GM18867 (cell line): ENCODE measurements at regions not wholly inside any gene's neighbourhood (a gene's known extent, or its start where the extent isn't known, plus 50 kb on each side); places are given as distances from the start of the nearest gene placed in this dataset.
A peak's percentile ranks its signal among the peaks of the same experiment; 100 is the strongest.

Experiments used
- ATAC-seq: cut with Tn5 transposase; IDR thresholded peaks from one replicate; pipeline ENCODE4 v1.9.1; 2021; ENCODE audit warnings: mild to moderate bottlenecking, moderate library complexity; ENCODE audit not compliant: unreplicated experiment

DNA sequence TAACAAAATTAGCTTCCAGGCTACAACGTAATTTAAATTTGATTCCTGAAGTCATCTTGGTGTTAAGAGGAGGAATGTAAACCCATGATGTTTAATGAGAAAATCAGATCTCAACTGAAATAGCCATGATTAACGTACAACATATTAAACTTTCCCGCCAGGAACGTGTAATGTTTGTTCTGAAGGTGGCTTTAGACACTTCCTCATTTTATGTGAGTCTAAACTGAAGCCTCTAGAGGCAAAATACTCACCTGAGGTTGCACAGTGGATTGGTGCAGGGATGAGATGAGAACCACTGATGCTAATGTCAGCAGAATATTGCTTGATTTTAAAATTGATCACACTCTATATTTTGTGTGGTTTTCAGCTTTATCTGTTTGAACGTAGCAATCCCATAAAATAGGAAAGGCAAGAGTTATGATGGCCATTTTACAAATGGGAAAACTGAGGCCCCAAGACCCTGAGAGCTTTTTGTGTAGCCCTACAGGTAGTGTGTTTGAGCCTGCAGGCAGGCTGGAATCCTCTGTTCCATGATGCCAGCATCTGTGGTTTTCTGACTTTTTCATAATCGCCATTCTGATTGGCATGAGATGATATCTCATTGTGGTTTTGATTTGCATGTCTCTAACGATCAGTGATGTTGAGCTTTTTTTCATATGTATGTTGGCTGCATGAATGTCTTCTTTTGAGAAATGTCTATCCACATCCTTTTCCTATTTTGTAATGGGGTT lies 243.7 kb upstream of the BMPER start:
- no peak for ATAC-seq

DNA sequence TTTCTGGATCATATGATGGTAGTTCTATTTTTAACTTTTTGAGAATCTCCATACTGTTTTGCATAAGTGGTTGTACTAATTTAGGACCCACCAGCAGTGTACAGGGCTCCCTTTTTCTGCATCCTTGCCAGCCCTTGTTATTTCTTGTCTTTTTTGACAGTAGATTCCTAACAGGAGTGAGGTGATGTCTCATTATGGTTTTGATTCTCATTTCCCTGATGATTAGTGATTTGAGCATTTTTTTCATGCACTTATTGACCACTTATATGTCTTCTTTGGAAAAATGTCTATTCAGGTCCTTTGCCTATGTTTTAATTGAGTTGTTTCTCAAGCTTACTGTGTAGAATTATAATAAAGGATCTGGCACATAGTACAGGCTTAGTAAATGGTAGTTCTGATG lies 238.8 kb upstream of the BMPER start:
- no peak for ATAC-seq

DNA sequence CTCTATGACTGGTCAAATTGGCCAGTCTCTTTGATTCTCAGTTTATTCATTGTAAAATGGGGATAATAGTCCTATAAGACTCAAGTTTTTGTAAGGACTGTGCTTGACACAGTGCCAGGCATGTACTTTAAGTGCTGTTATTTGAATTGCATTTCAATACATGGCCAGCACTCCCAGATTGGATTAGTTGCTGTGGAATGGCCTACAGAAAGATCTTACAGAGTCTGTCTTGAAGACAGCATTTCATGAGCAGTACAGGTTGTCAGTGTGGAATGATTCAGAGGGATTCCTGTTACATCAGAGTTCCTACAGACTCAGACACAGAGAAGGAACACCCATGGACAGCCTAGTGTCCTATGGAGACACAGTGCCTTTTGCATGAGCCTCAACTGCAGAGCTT lies 238.1 kb upstream of the BMPER start:
- ATAC-seq: no peak

DNA sequence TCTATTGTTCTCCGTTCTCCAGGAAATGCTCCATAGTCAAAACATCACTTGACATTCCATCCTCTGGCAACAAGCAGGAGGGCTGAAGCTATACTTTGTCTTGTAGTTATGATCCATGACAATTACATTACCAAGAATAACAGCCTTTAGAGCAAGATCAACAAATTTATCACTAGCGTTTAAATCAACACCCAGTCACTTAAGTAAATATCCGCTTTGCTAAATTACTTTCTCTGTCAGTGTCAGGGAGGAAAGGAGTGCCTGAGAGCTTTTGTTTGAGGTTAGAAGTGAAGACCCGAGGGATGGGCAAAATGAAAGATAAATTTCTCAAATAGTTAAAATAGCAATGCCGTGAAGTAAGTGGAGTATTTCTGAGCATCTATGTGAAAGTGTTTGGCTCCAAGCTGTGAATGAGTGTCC lies 236.1 kb upstream of the BMPER start:
- ATAC-seq: no peak

DNA sequence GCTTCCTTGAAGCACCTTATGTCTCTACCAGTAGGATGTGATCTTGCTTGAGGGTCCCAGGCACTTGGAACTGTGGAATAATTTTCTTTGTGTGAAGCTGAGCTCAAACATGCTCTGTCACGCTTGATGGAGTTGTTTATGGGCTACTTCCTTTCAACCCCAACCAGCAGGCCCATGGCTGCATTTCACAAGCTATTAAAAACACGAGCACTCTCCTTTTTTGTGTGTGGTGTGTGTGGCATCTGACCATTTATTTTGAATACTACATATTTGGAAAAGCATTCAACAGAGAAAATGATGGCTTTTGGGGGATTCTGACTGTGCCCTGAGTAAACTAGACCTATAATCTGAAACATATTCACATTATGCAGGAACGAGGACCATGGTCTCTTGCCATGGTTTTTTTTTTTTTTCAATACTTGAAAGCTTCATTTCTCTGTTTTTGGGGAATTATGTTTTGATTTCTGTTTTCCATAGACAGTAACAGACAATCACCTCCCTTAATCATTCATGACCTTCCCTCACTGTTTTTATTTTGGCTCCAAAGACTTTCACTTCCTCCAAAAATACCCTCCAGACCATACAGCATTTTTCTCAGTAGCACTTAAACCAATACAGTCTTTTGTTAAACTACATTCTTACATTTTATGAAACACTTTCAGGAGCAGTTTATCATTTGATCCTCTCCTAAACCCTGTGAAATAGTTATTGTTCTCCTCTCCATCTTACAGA lies 233.6 kb upstream of the BMPER start:
- ATAC-seq: peak; percentile 73

DNA sequence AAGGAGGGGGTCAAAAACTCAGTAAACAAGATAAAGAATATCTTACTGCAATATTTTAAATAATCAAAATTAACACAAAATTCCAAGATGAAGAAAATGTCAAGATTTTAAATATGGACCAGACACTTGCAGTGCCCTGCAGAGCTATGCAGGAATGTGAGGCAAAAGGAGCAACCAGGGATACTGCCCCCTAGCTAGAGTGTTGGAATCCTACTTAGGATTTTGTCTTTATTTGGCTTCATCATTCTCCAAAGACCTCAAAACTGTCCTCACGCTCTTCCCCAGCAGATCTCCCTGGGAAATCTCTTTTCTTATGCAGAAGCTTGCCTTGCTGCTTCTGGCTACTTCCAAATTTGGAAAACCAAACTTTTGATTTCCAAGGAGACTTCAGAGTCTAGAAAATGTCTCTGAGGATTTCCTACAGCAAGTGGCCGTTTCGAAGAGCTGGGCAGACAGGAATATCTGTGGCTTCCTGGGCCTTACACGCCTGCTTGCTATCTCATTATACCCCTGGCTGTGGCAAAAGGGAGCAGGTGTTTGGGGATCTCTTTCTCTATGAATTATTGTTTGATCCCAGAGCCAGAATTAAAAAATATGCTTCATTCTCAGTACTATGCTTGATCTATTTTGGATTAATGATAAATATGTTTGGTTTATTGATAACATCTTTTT lies 232.2 kb upstream of the BMPER start:
- ATAC-seq: no peak

DNA sequence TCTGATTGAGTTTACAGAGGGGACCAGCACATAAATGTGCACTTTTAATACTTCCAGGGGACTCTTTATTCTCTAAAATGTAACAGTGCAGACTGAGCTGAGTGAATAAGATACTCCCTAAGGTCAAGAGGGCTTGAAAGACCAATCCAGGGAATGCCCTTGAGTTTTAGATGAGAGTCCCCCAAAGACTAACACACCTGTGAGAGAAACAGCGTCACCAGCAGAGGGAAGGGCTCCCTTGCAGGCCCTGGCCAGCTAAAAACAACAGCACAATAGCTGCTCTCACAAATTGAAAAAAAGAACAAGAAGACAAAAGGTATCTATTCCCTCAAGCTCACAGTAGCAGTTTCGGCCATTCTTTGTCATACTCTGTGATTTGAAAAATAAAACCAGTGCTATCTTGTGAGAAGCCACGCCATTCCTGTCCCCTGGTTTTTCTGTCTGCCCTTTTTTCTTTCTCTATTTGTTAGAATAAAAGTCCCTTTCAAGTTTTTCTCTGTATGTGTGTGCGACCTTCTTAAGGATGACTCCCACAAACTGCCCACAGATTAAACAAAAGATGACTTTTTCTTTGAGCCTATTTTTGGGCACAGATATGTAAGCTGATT lies 230.4 kb upstream of the BMPER start:
- ATAC-seq: peak; percentile 54

DNA sequence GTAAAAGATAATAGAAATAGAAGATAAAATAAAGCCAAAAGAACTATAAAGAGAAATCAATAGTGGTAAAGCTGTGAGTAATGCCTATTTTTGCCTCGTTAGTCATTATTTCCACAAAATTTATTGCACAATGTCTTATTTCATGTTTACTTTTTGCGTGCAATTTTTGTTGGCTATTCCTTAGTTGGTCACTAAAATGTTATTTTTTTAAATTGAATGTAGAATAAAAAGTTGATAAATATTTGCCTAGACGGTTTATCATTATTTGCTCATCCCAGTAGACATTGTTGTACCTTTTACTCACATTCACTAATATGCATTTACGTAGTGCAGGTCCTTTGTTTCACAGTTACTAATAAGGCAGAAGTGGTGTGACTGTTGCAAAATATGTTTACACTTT lies 227.8 kb upstream of the BMPER start:
- no peak for ATAC-seq

DNA sequence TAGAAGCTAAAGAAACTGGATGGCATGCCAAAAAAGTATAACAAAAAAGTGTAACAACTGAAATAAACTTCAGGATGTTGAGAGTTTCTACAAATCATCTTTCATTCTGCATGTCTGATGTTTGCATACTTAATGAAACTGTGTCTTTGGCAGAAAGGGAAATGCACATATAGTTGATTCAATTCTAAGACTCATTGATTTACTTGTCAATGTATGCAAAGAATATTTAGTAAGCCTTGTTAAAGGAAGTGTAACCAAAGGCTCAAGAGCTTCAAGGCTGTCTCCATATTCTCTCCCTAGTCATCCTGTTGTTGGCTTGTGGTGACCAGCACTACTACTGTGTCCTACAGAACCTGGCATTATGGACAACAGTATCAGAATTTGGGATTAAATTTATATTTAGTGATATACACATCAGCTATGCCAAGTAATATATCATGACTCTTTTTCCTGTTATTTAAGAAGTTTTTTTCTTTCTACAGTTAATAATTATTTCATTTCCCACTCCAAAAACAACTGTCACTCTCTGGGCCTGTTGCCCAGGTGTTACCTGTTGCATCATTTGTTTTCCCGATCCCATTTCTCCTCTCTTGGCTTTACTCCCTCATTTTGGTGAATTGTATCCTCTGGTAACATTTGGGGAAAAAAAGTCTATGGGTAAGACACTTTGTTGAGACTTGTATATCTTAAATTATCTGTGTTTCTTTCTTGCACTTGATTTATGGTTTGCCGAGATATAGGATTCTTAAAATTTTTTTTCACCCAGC lies 226.6 kb upstream of the BMPER start:
- no peak for ATAC-seq

DNA sequence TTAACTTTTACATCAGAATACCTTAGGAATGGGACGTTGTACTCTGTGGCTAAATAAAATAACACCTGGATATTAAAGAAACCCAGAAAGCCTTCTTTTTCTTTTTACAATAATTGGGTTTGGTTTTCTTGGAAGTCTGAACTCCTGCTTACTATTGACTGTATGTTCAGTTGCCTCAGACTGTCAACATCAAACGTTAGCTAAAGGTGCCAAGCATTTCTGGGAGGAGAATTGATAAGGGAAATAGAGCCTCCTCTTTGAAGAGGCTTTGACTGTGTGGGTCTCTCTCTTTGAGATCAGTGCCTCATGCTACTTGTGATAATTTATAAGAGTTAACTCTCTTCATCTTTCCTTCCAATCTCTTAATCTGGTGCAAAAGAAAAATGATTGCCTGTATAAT lies 224.7 kb upstream of the BMPER start:
- no peak for ATAC-seq

DNA sequence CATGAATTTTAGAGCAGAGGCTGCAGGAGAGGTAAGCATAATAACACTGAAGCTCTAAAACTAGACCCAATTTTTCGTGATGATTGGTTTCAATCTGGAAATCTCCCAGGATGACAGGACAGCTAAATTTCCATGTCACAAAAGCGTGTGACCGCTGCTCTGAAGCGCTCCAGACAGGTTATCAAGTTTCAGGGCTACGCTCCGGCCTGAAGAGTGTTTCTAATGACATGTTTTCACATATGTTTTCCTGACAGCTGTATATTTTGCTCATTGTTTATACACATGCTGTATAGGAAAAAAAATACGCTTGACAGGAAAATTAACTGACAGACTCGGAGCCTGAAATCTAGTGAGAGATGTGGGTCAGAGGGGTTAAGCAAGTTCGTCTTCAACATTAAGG lies 219.8 kb upstream of the BMPER start:
- no peak for ATAC-seq

DNA sequence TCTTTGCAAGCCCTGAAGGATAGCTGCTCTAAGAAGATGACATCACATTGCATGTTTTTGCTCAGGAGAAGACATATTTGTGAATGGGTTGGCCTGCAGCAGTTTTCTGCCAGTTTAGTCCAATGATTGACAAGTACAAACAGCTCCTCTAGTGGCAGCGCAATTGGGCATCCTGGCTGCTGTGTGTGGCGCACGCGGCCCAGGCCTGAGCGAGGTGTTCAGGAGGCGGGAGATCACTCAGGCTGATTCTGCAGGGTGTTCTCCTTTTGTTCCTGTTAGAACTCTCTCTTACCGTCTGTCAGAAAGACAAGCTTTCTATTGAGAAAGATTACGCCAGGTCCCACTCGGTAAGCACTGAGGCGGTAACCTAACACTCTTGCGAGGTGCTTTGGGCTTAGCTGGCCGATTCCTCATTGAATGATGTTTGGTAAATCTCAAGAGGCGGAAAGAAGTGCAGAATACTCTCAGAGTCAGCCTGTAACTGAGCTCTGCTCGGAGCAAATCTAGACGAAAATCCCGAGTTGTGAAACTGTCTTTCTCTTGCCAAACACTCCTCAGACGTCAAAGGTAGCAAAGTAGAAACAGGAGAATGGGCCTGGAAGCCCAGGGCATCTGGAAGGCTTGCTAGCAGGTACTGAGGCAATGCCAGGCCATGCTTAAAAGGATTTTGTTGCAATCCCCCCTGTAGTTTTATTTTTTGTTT lies 219.2 kb upstream of the BMPER start:
- ATAC-seq: no peak

DNA sequence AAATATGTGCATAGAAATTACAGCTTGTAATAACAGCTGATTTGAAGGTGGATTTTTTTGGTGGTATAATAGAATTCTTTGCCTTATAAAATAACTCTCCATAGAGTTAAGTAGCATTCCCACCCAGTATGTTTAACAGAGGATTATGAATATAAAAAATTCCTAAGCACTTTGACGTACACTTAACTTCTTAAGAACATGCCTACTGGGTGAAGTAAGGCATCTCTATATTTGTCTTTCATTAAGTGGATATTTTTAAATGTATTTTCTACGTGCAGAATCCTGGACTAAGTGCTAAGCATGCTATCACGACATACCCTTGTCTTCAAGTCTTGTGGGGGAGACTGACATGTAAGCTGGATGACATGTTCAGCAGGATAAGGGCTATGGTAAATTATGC lies 217.7 kb upstream of the BMPER start:
- no peak for ATAC-seq

DNA sequence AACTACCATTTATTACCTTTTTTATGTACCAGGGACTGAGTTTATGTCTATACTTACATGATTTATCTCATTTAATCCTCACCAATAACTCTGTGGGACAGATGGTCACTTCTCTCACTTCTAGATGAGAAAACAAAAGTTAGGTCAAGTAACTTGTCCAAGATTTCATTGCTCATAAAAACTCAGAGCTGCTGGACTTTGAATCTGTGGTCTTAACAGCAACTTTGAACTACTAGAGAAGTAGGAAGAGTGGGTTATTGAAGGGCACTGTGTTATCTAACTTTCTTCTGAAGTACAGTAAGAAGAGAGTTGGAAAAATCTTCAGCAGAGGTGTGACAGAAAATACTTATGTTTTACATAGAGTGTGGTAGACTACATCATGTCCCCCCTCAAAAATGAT lies 214.2 kb upstream of the BMPER start:
- ATAC-seq: no peak

DNA sequence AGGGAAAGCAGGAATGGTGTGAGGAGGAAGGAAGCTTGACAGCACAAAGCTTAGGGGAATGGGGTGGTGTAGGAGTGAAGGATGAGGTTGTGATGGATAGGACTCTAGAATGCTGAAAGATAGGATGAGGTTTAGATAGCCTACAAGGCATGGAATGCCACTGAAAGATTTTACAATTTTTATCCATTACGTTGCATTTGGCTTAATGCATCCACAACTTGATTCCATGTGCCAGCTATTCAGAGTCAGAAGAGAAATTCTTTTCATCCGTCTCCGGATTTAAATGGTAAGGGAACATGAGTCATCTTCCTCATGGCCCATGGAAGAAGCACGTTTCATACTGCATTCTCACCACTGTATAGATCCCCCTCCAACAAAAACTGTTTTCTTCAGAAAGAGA lies 212.4 kb upstream of the BMPER start:
- ATAC-seq: no peak

DNA sequence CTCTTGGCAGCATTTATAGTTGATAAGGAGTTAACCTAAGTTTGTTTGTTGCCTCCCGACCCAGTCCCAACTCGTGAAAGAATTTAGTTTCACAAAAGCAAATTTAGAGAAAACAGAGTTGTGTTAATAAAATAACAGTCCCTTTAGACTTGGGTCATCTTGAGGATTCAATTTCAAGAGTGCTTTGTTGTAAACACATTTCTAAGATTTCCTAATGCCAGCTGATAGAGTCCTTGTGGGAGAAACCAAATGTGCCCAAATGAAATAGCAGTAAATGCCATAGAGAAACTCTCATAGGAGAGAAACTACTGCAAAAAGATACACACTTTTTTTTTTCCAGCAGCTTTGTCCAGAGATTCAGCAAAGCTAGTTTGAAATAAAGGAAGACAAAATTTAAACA lies 211.3 kb upstream of the BMPER start:
- ATAC-seq: no peak

DNA sequence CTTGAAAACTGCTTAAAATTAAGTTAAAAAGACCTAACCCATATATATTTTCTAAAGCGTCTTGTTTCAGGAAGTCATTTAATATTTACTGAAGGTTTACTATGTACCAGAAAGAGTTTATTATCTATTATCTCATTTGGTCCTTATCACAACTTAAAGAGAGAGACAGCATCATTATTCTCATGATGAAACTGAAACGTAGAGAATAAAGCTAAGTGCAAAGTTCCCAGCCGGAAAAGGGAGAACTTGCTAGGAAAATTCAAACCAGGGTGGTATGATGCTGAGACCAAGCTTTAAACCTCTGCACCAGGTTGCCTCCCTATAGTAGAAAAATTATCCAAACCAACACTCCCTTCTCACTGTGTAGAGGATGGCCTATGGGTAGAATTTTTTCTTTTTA lies 207.7 kb upstream of the BMPER start:
- no peak for ATAC-seq

DNA sequence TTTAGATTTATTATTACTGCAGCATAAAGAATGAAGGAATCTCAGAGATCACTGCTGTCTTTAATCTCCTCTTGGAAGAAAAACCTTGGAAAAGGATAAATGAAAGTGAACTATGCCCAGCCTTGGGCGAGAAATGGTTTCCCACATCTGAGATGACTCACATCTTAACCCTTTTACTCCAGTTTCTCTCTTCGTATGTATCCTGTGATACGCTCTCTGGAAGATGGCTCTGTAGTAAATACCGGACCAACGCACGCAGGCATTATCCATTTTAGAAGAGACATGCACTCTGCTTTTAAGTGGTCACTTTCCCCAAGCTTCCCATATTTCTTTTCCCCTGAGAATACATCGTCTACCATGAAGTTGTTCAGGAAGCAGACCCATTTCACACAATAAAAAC lies 207.3 kb upstream of the BMPER start:
- ATAC-seq: no peak

DNA sequence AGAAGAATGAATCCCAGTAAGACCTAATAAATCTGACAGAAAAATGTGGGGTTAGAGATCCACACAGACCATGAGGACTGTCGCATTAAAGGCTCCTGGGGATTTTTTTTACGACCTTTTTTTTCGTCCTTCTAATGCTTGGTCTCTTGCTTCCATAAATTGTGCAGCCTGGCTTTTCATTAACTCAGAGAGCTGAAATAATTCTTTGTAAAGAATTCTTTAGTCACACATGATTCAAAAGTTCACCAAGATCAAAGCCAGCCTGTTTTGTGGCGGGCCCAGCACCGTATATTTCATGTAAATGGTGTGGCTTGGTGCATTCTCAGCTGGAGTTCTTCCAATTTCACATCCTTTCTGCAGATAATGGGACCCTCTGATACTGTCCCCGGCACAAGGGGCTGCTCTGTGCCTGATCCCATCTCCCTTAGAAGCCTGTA lies 206.6 kb upstream of the BMPER start:
- ATAC-seq: no peak
